Coronary artery (tissue), 2 donors: ENCODE measurements at regions not wholly inside any gene's neighbourhood (a gene's known extent, or its start where the extent isn't known, plus 50 kb on each side); places are given as distances from the start of the nearest gene placed in this dataset.

Experiments
- DNase-seq: peaks from one replicate; pipeline ENCODE4 v3.0.0-alpha.2; 2017; ENCODE audit warnings: low spot score
- H3K27ac ChIP-seq, 2 donors: fragments of 200-600 bp; sonication (generic); one replicate each; pipeline ENCODE4 v1.5.1; 2016 to 2019
- H3K4me3 ChIP-seq: fragments of 200-600 bp; sonication (generic); 2 replicates; pipeline ENCODE4 v1.5.1; 2016; ENCODE audit warnings: mild to moderate bottlenecking, moderate library complexity
- CTCF ChIP-seq: fragments of 200-600 bp; sonication (generic); IDR thresholded peaks from one replicate; pipeline ENCODE4 v1.5.1; 2019; ENCODE audit warnings: antibody characterized with exemption

GRCh38 chr12:105980085-105980484, 158.7 kb downstream of the NUAK1 start:
- no peak for TF ChIP-seq CTCF
- DNase-seq, result no peak
- Histone ChIP-seq H3K4me3 (no peak overlapping the region), H3K27ac (no peak overlapping the region)

- Histone ChIP-seq H3K4me3 (no peak overlapping the region), H3K27ac (no peak overlapping the region)
- TF ChIP-seq CTCF, result no peak
- DNase-seq, result no peak
Observed at GRCh38 chr12:105980533-105980932, 158.2 kb downstream of the NUAK1 start.

GRCh38 chr12:105982022-105982421, 156.7 kb downstream of the NUAK1 start:
- H3K27ac ChIP-seq, result no peak overlapping the region
- H3K4me3 ChIP-seq, result no peak overlapping the region
- DNase-seq, result no peak
- no peak for TF ChIP-seq CTCF

GRCh38 chr12:105983622-105984320, 155.0 kb downstream of the NUAK1 start:
- no peak for TF ChIP-seq CTCF
- no peak overlapping the region for H3K27ac ChIP-seq
- no peak overlapping the region for H3K4me3 ChIP-seq
- no peak for DNase-seq

GRCh38 chr12:105985383-105985782, 153.4 kb downstream of the NUAK1 start:
- no peak for TF ChIP-seq CTCF
- DNase-seq, result no peak
- Histone ChIP-seq H3K27ac (no peak overlapping the region), H3K4me3 (no peak overlapping the region)

GRCh38 chr12:105986779-105987684, 151.7 kb downstream of the NUAK1 start:
- H3K4me3 ChIP-seq, result no peak overlapping the region
- no peak overlapping the region for H3K27ac ChIP-seq
- no peak for TF ChIP-seq CTCF
- no peak for DNase-seq

- no peak for DNase-seq
- TF ChIP-seq CTCF, result no peak
- no peak overlapping the region for H3K27ac ChIP-seq
- no peak overlapping the region for H3K4me3 ChIP-seq
Observed at GRCh38 chr12:105987685-105988035, 151.1 kb downstream of the NUAK1 start.
